ENCODE measurements at regions not wholly inside any gene's neighbourhood (a gene's known extent, or its start where the extent isn't known, plus 50 kb on each side); places are given as distances from the start of the nearest gene placed in this dataset.

GRCh38 chr9:118751077-118751847, 618.0 kb downstream of the BRINP1 start:
- DNase-seq (ENCODE audit: low spot score): no peak

GRCh38 chr9:118751848-118752223, 617.4 kb downstream of the BRINP1 start:
- no peak for DNase-seq (ENCODE audit: low spot score)

- DNase-seq (ENCODE audit: low spot score): no peak
These were observed 608.0 kb downstream of the BRINP1 start for GRCh38 chr9:118761016-118761790.

GRCh38 chr9:118767571-118767970, 601.7 kb downstream of the BRINP1 start:
- no peak for DNase-seq (ENCODE audit: low spot score)

GRCh38 chr9:118782790-118783463, 586.3 kb downstream of the BRINP1 start:
- no peak for DNase-seq (ENCODE audit: low spot score)

GRCh38 chr9:118784033-118784432, 585.2 kb downstream of the BRINP1 start:
- no peak for DNase-seq (ENCODE audit: low spot score)

- DNase-seq (ENCODE audit: low spot score): no peak
These were observed 583.8 kb downstream of the BRINP1 start for GRCh38 chr9:118785456-118785855.

- DNase-seq (ENCODE audit: low spot score): no peak
These were observed 582.4 kb downstream of the BRINP1 start for GRCh38 chr9:118786877-118787276.

- no peak for DNase-seq (ENCODE audit: low spot score)
These were observed 560.0 kb downstream of the BRINP1 start for GRCh38 chr9:118809160-118809625.

- no peak for DNase-seq (ENCODE audit: low spot score)
These were observed 539.9 kb downstream of the BRINP1 start for GRCh38 chr9:118829334-118829733.

GRCh38 chr9:118832371-118832770, 536.9 kb downstream of the BRINP1 start:
- DNase-seq (ENCODE audit: low spot score): no peak

- DNase-seq (ENCODE audit: low spot score): no peak
These were observed 532.3 kb downstream of the BRINP1 start for GRCh38 chr9:118836891-118837290.

GRCh38 chr9:118871531-118871930, 497.7 kb downstream of the BRINP1 start:
- no peak for DNase-seq (ENCODE audit: low spot score)

GRCh38 chr9:118882684-118883083, 486.6 kb downstream of the BRINP1 start:
- no peak for DNase-seq (ENCODE audit: low spot score)

- no peak for DNase-seq (ENCODE audit: low spot score)
These were observed 485.8 kb downstream of the BRINP1 start for GRCh38 chr9:118883411-118883810.

- no peak for DNase-seq (ENCODE audit: low spot score)
These were observed 478.0 kb downstream of the BRINP1 start for GRCh38 chr9:118891213-118891612.

- no peak for DNase-seq (ENCODE audit: low spot score)
These were observed 472.8 kb downstream of the BRINP1 start for GRCh38 chr9:118896324-118897000.

GRCh38 chr9:118918180-118918579, 451.1 kb downstream of the BRINP1 start:
- DNase-seq (ENCODE audit: low spot score): no peak

- no peak for DNase-seq (ENCODE audit: low spot score)
These were observed 440.5 kb downstream of the BRINP1 start for GRCh38 chr9:118928722-118929121.

- DNase-seq (ENCODE audit: low spot score): no peak
These were observed 439.9 kb downstream of the BRINP1 start for GRCh38 chr9:118929287-118929686.

GRCh38 chr9:118931941-118932340, 437.3 kb downstream of the BRINP1 start:
- DNase-seq (ENCODE audit: low spot score): no peak

- DNase-seq (ENCODE audit: low spot score): no peak
These were observed 430.7 kb downstream of the BRINP1 start for GRCh38 chr9:118938581-118938980.
